Loucy (cell line): ENCODE measurements at regions not wholly inside any gene's neighbourhood (a gene's known extent, or its start where the extent isn't known, plus 50 kb on each side); places are given as distances from the start of the nearest gene placed in this dataset.

Experiments used
- H2AFZ ChIP-seq: fragments of 200-600 bp; sonication (generic); 2 replicates; pipeline ENCODE4 v1.6.0; 2016; ENCODE audit warnings: antibody characterized with exemption, mild to moderate bottlenecking, low read length, moderate library complexity
- H3F3A ChIP-seq: fragments of 200-600 bp; 2 replicates; pipeline ENCODE4 v1.6.0; 2016; ENCODE audit warnings: antibody characterized with exemption, low read depth, mild to moderate bottlenecking
- H3K27me3 ChIP-seq: fragments of 200-600 bp; sonication (generic); 2 replicates; pipeline ENCODE4 v1.6.1; 2014; ENCODE audit warnings: low read length, mild to moderate bottlenecking; ENCODE audit not compliant: insufficient read depth, poor library complexity, severe bottlenecking
- H3K36me3 ChIP-seq: fragments of 200-600 bp; sonication (generic); 2 replicates; pipeline ENCODE4 v1.6.1; 2016; ENCODE audit warnings: low read length; ENCODE audit not compliant: insufficient read depth
- H3K4me1 ChIP-seq: fragments of 200-600 bp; sonication (generic); 2 replicates; pipeline ENCODE4 v1.5.1; 2014; ENCODE audit warnings: low read length, mild to moderate bottlenecking; ENCODE audit not compliant: insufficient read depth, poor library complexity, severe bottlenecking
- H3K4me2 ChIP-seq: fragments of 200-600 bp; sonication (generic); 2 replicates; pipeline ENCODE4 v1.6.0; 2014; ENCODE audit warnings: antibody characterized with exemption, low read length, low read depth, mild to moderate bottlenecking; ENCODE audit not compliant: poor library complexity, severe bottlenecking
- H3K4me3 ChIP-seq: fragments of 200-600 bp; sonication (generic); 2 replicates; pipeline ENCODE4 v1.5.1; 2014; ENCODE audit warnings: low read length, mild to moderate bottlenecking, mixed read lengths; ENCODE audit not compliant: poor library complexity, severe bottlenecking
- H3K79me2 ChIP-seq: fragments of 200-600 bp; sonication (generic); 2 replicates; pipeline ENCODE4 v1.6.1; 2014; ENCODE audit warnings: low read length; ENCODE audit not compliant: insufficient read depth
- H3K9ac ChIP-seq: fragments of 200-600 bp; sonication (generic); 2 replicates; pipeline ENCODE4 v1.6.0; 2014; ENCODE audit warnings: mild to moderate bottlenecking, low read depth, low read length, moderate library complexity; ENCODE audit not compliant: poor library complexity, severe bottlenecking
- H3K9me2 ChIP-seq: fragments of 200-600 bp; sonication (generic); replicated peaks from 2 replicates; pipeline ENCODE4 v1.6.1; 2016; ENCODE audit warnings: low read depth, low read length, mixed read lengths
- H3K9me3 ChIP-seq: fragments of 200-600 bp; sonication (generic); 2 replicates; pipeline ENCODE4 v1.6.1; 2014; ENCODE audit warnings: mild to moderate bottlenecking, antibody characterized with exemption, low read length, low read depth; ENCODE audit not compliant: insufficient read depth
- H4K20me1 ChIP-seq: fragments of 200-600 bp; sonication (generic); 2 replicates; pipeline ENCODE4 v1.6.0; 2014; ENCODE audit warnings: antibody characterized with exemption, low read length, mild to moderate bottlenecking; ENCODE audit not compliant: insufficient read depth, poor library complexity, severe bottlenecking
- CTCF ChIP-seq: fragments of 200-600 bp; sonication (generic); conservative IDR thresholded peaks from 2 replicates; pipeline ENCODE4 v1.5.1; 2014; ENCODE audit warnings: mild to moderate bottlenecking, antibody characterized with exemption, low read length
- EZH2phosphoT487 ChIP-seq: fragments of 200-600 bp; IDR thresholded peaks from 2 replicates; pipeline ENCODE4 v1.6.1; 2018; ENCODE audit warnings: antibody characterized with exemption, mild to moderate bottlenecking, moderate library complexity, borderline replicate concordance

- Histone ChIP-seq H2AFZ (no peak overlapping the region), H3K79me2 (no peaks in the 10 kb centered on the region), H3F3A (no peaks in the 10 kb centered on the region), H3K4me3 (no peak overlapping the region), H3K4me1 (no peaks in the 10 kb centered on the region), H3K9ac (no peak overlapping the region), H3K9me2 (no peaks in the 10 kb centered on the region), H4K20me1 (no peaks in the 10 kb centered on the region), H3K36me3 (no peaks in the 10 kb centered on the region), H3K9me3 (0 out of 2 replicates have a peak, but pooled peaks cover 3% of the 10 kb centered on the region), H3K27me3 (no peaks in the 10 kb centered on the region), H3K4me2 (no peak overlapping the region)
- TF ChIP-seq EZH2phosphoT487 = no peak
These were observed 132.2 kb downstream of the IRF8 start for GRCh38 chr16:86031141-86031678.

- Histone ChIP-seq H3K79me2 (no peaks in the 10 kb centered on the region), H2AFZ (no peak overlapping the region), H3K4me2 (no peak overlapping the region), H3K9me3 (0 out of 2 replicates have a peak, but pooled peaks cover 3% of the 10 kb centered on the region), H3K9ac (no peak overlapping the region), H3K36me3 (no peaks in the 10 kb centered on the region), H3F3A (no peaks in the 10 kb centered on the region), H3K4me1 (no peaks in the 10 kb centered on the region), H3K9me2 (no peaks in the 10 kb centered on the region), H3K4me3 (no peak overlapping the region), H3K27me3 (no peaks in the 10 kb centered on the region), H4K20me1 (no peaks in the 10 kb centered on the region)
- TF ChIP-seq CTCF (no peak), EZH2phosphoT487 (no peak)
These were observed 134.1 kb downstream of the IRF8 start for GRCh38 chr16:86033016-86033474.

GRCh38 chr16:86033971-86034370 lies 135.0 kb downstream of the IRF8 start:
- TF ChIP-seq CTCF = no peak
- no peak for TF ChIP-seq EZH2phosphoT487
- no peak overlapping the region for H3K4me3 ChIP-seq
- no peaks in the 10 kb centered on the region for H3F3A ChIP-seq
- H3K9me3 ChIP-seq = 0 out of 2 replicates have a peak, but pooled peaks cover 3% of the 10 kb centered on the region
- H3K4me2 ChIP-seq = no peak overlapping the region
- H3K27me3 ChIP-seq = no peaks in the 10 kb centered on the region
- H4K20me1 ChIP-seq = no peaks in the 10 kb centered on the region
- no peaks in the 10 kb centered on the region for H3K36me3 ChIP-seq
- H3K9ac ChIP-seq = no peak overlapping the region
- no peaks in the 10 kb centered on the region for H3K9me2 ChIP-seq
- H3K4me1 ChIP-seq = no peaks in the 10 kb centered on the region
- H3K79me2 ChIP-seq = no peaks in the 10 kb centered on the region
- H2AFZ ChIP-seq = no peak overlapping the region

- H3K4me2 ChIP-seq = no peak overlapping the region
- H3K36me3 ChIP-seq = no peaks in the 10 kb centered on the region
- 0 out of 2 replicates have a peak, but pooled peaks cover 3% of the 10 kb centered on the region for H3K9me3 ChIP-seq
- no peak overlapping the region for H3K9ac ChIP-seq
- no peak overlapping the region for H2AFZ ChIP-seq
- H3F3A ChIP-seq = no peaks in the 10 kb centered on the region
- no peak overlapping the region for H3K4me3 ChIP-seq
- H3K9me2 ChIP-seq = no peaks in the 10 kb centered on the region
- H3K79me2 ChIP-seq = no peaks in the 10 kb centered on the region
- H3K27me3 ChIP-seq = no peaks in the 10 kb centered on the region
- no peaks in the 10 kb centered on the region for H4K20me1 ChIP-seq
- TF ChIP-seq CTCF (no peak), EZH2phosphoT487 (no peak)
- peaks cover 4% of the 10 kb centered on the region for H3K4me1 ChIP-seq
These were observed 135.5 kb downstream of the IRF8 start for GRCh38 chr16:86034421-86034919.
